ENCODE measurements at regions not wholly inside any gene's neighbourhood (a gene's known extent, or its start where the extent isn't known, plus 50 kb on each side); places are given as distances from the start of the nearest gene placed in this dataset.

GRCh38 chr17:71173991-71174390 is 946.8 kb upstream of the SOX9 start:
- H3K79me2 ChIP-seq (ENCODE audit: low read depth): no peaks in the 10 kb centered on the region
- no peaks in the 10 kb centered on the region for H3K27me3 ChIP-seq (ENCODE audit: insufficient read depth, low read depth)
- H3K4me3 ChIP-seq: no peak overlapping the region
- intact Hi-C loops (cut with micrococcal nuclease; ENCODE audit: unreplicated experiment): no loop called here
- DNase-seq: no peak
- BruUV-seq (replicated peaks): no TSS peak
- H3K9me2 ChIP-seq (ENCODE audit: insufficient read depth): no peaks in the 10 kb centered on the region
- ChIA-PET POLR2A (ENCODE audit: unreplicated experiment) (no interaction called here), CTCF (no interaction called here)
- no peaks in the 10 kb centered on the region for H3K4me1 ChIP-seq (replicated peaks; ENCODE audit: insufficient read depth)
- H3K4me2 ChIP-seq: no peak overlapping the region
- TF ChIP-seq EZH2 (IDR thresholded peaks at IDR 0.05; ENCODE audit: low read depth): no peak
- TF ChIP-seq CTCF (conservative IDR thresholded peaks at IDR 0.05): no peak
- H3F3A ChIP-seq (ENCODE audit: insufficient read depth, low read depth): no peaks in the 10 kb centered on the region
- H2AFZ ChIP-seq: no peak overlapping the region
- H3K36me3 ChIP-seq (ENCODE audit: low read depth): no peaks in the 10 kb centered on the region
- no peaks in the 10 kb centered on the region for H4K20me1 ChIP-seq (ENCODE audit: insufficient read depth)
- no peaks in the 10 kb centered on the region for H3K9me3 ChIP-seq (ENCODE audit: insufficient read depth, low read depth)
- no peak overlapping the region for H3K27ac ChIP-seq

DNA sequence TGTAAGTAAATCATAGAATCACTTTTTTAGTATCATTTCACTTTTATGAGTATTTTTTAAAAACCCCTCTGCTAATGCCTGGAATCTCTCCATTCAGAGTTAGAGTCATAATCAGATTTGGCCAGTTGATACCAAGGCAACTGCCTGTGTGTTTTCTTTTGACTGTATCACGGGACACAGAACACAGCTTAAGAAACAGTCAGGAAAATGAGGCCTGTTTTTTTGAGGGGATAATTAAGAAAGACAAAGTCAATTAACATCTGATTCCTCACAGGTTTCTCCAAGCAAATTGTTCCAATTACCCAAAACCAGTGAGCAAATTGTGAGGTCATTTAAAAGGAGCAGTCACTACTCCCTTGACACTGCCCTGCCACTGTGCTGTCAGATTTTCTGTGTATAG is 944.5 kb upstream of the SOX9 start:
- CTCF ChIA-PET: no interaction called here
- intact Hi-C loops (cut with micrococcal nuclease; ENCODE audit: unreplicated experiment): no loop called here
- H3K27me3 ChIP-seq (ENCODE audit: insufficient read depth, low read depth): no peaks in the 10 kb centered on the region

GRCh38 chr17:71176928-71177443 is 943.8 kb upstream of the SOX9 start:
- no peak for DNase-seq
- H3F3A ChIP-seq (ENCODE audit: insufficient read depth, low read depth): no peaks in the 10 kb centered on the region
- H3K27ac ChIP-seq: no peak overlapping the region
- no peaks in the 10 kb centered on the region; the same call in 1 of the 2 replicates for H3K9me3 ChIP-seq (ENCODE audit: insufficient read depth, low read depth)
- CTCF ChIA-PET: no interaction called here
- H2AFZ ChIP-seq: no peak overlapping the region
- no peaks in the 10 kb centered on the region for H3K9me2 ChIP-seq (ENCODE audit: insufficient read depth)
- TF ChIP-seq CTCF (conservative IDR thresholded peaks at IDR 0.05): no peak
- TF ChIP-seq EZH2 (IDR thresholded peaks at IDR 0.05; ENCODE audit: low read depth): no peak
- H4K20me1 ChIP-seq (ENCODE audit: insufficient read depth): no peaks in the 10 kb centered on the region
- no peaks in the 10 kb centered on the region for H3K4me1 ChIP-seq (replicated peaks; ENCODE audit: insufficient read depth)
- no peaks in the 10 kb centered on the region for H3K27me3 ChIP-seq (ENCODE audit: insufficient read depth, low read depth)
- H3K4me3 ChIP-seq: no peak overlapping the region
- intact Hi-C loops (cut with micrococcal nuclease; ENCODE audit: unreplicated experiment): no loop called here
- BruUV-seq (replicated peaks): no TSS peak
- POLR2A ChIA-PET (ENCODE audit: unreplicated experiment): no interaction called here
- no peaks in the 10 kb centered on the region for H3K79me2 ChIP-seq (ENCODE audit: low read depth)
- H3K4me2 ChIP-seq: no peak overlapping the region
- H3K36me3 ChIP-seq (ENCODE audit: low read depth): no peaks in the 10 kb centered on the region

More for the DNA sequence above, 944.5 kb upstream of the SOX9 start:
- Histone ChIP-seq H4K20me1 (ENCODE audit: insufficient read depth) (no peaks in the 10 kb centered on the region), H3K4me3 (no peak overlapping the region), H3K9me2 (ENCODE audit: insufficient read depth) (no peaks in the 10 kb centered on the region), H3F3A (ENCODE audit: insufficient read depth, low read depth) (no peaks in the 10 kb centered on the region), H3K79me2 (ENCODE audit: low read depth) (no peaks in the 10 kb centered on the region), H3K27ac (no peak overlapping the region), H3K36me3 (ENCODE audit: low read depth) (no peaks in the 10 kb centered on the region), H3K9me3 (ENCODE audit: insufficient read depth, low read depth) (no peaks in the 10 kb centered on the region; the same call in 1 of the 2 replicates), H3K4me2 (no peak overlapping the region), H2AFZ (no peak overlapping the region), H3K4me1 (replicated peaks; ENCODE audit: insufficient read depth) (no peaks in the 10 kb centered on the region)
- POLR2A ChIA-PET (ENCODE audit: unreplicated experiment): no interaction called here
- TF ChIP-seq EZH2 (IDR thresholded peaks at IDR 0.05; ENCODE audit: low read depth) (no peak), CTCF (conservative IDR thresholded peaks at IDR 0.05) (no peak)
- BruUV-seq (replicated peaks): no TSS peak
- no peak for DNase-seq

Data from PC-9 (cell line).